Trophoblast cell (in vitro differentiated cells and primary cell): ENCODE measurements at regions not wholly inside any gene's neighbourhood (a gene's known extent, or its start where the extent isn't known, plus 50 kb on each side); places are given as distances from the start of the nearest gene placed in this dataset.

Experiments
- DNase-seq, 2 donors: peaks; one replicate each; pipeline ENCODE4 v3.0.0-alpha.2; 2016
- H2AFZ ChIP-seq: 2 replicates; pipeline ENCODE4 v1.6.1; 2013; ENCODE audit warnings: low read length, moderate library complexity, mild to moderate bottlenecking; ENCODE audit not compliant: insufficient read depth, poor library complexity
- H2AK5ac ChIP-seq: 2 replicates; pipeline ENCODE4 v1.6.1; 2013; ENCODE audit warnings: mild to moderate bottlenecking, low read length
- H2BK120ac ChIP-seq: 2 replicates; pipeline ENCODE4 v1.6.1; 2013; ENCODE audit warnings: low read length, mild to moderate bottlenecking, moderate library complexity; ENCODE audit not compliant: insufficient read depth, poor library complexity
- H2BK12ac ChIP-seq: 2 replicates; pipeline ENCODE4 v1.6.1; 2013; ENCODE audit warnings: mild to moderate bottlenecking, low read length, moderate library complexity
- H2BK5ac ChIP-seq: 2 replicates; pipeline ENCODE4 v1.6.1; 2013; ENCODE audit warnings: low read length, low read depth, moderate library complexity, mild to moderate bottlenecking; ENCODE audit not compliant: poor library complexity
- H3K14ac ChIP-seq: 2 replicates; pipeline ENCODE4 v1.6.1; 2013; ENCODE audit warnings: mild to moderate bottlenecking, low read length
- H3K18ac ChIP-seq: 2 replicates; pipeline ENCODE4 v1.6.1; 2013; ENCODE audit warnings: mild to moderate bottlenecking, low read length
- H3K23ac ChIP-seq: 2 replicates; pipeline ENCODE4 v1.6.1; 2013; ENCODE audit warnings: low read length
- H3K27ac ChIP-seq: 2 replicates; pipeline ENCODE4 v1.5.1; 2013; ENCODE audit warnings: low read depth, mild to moderate bottlenecking, inconsistent platforms, low read length, moderate library complexity
- H3K27me3 ChIP-seq: 2 replicates; pipeline ENCODE4 v1.6.1; 2013; ENCODE audit warnings: inconsistent platforms, mild to moderate bottlenecking, low read length, moderate library complexity; ENCODE audit not compliant: insufficient read depth
- H3K36me3 ChIP-seq, 2 experiments: 1 replicate in 1 of 2; 2 replicates in 1 of 2; pipeline ENCODE4 v1.6.1; 2013; ENCODE audit warnings: low read length in 2 of 2, mild to moderate bottlenecking in 2 of 2, moderate library complexity in 1 of 2; ENCODE audit not compliant: insufficient read depth in 2 of 2, control insufficient read depth in 1 of 2
- H3K4ac ChIP-seq: 2 replicates; pipeline ENCODE4 v1.6.1; 2013; ENCODE audit warnings: low read depth, mild to moderate bottlenecking, low read length, moderate library complexity
- H3K4me1 ChIP-seq, 2 experiments: 1 replicate in 1 of 2; 2 replicates in 1 of 2; pipeline ENCODE4 v1.6.1; 2013; ENCODE audit warnings: low read length in 2 of 2, mild to moderate bottlenecking in 2 of 2, moderate library complexity in 1 of 2; ENCODE audit not compliant: insufficient read depth in 2 of 2, control insufficient read depth in 1 of 2
- H3K4me2 ChIP-seq: 2 replicates; pipeline ENCODE4 v1.6.1; 2013; ENCODE audit warnings: inconsistent platforms, mild to moderate bottlenecking, low read length, moderate library complexity
- H3K4me3 ChIP-seq: 2 replicates; pipeline ENCODE4 v1.5.1; 2013; ENCODE audit warnings: mild to moderate bottlenecking, low read depth, low read length, inconsistent platforms
- H3K79me1 ChIP-seq: one replicate; pipeline ENCODE4 v1.6.1; 2013; ENCODE audit warnings: low read length
- H3K79me2 ChIP-seq: 2 replicates; pipeline ENCODE4 v1.6.1; 2013; ENCODE audit warnings: low read length, mild to moderate bottlenecking; ENCODE audit not compliant: control insufficient read depth, insufficient read depth, poor library complexity
- H3K9ac ChIP-seq: 2 replicates; pipeline ENCODE4 v1.6.1; 2013; ENCODE audit warnings: mild to moderate bottlenecking, low read length
- H3K9me3 ChIP-seq: 2 replicates; pipeline ENCODE4 v1.6.1; 2013; ENCODE audit warnings: low read depth, mild to moderate bottlenecking, control low read depth, inconsistent platforms, low read length; ENCODE audit not compliant: insufficient read depth
- H4K12ac ChIP-seq: 2 replicates; pipeline ENCODE4 v1.6.1; 2013; ENCODE audit warnings: low read depth, mild to moderate bottlenecking, low read length, moderate library complexity
- H4K8ac ChIP-seq: 2 replicates; pipeline ENCODE4 v1.6.1; 2013; ENCODE audit warnings: low read depth, mild to moderate bottlenecking, low read length, moderate library complexity
- H4K91ac ChIP-seq: one replicate; pipeline ENCODE4 v1.6.1; 2013; ENCODE audit warnings: low read depth, mild to moderate bottlenecking, low read length, moderate library complexity
- WGBS: extraction: QIAGEN DNeasy Blood & Tissue Kit; methylation state at CpG from one replicate; pipeline ENCODE4 v1.1.7; 2013; ENCODE audit warnings: missing lambda C conversion rate; ENCODE audit not compliant: insufficient read length, insufficient coverage; ENCODE audit errors: extremely low coverage; 5-methylcytosine and 5-hydroxymethylcytosine counted together

DNA sequence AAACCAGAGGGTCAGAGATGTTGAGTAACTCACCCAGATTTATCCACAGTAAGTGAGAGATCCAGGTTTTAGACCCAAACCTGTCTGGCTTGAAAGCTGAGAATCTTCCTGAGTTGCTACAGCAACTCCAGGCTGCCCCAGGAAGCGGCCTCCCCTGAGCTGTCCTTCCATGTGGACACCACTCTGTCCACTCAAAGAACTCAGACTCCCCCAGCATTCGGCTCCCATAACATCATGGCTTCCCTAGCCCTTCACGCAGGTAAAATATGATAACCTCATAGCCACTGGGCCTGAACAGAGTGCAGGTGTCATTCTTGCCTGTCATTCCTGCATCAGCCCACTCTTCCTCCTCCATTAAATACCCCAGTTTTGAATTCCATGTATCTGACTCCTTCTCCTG lies 657.8 kb downstream of the TBC1D22A start:
- no peak overlapping the region for H3K9ac ChIP-seq
- H2BK12ac ChIP-seq: no peak overlapping the region
- H3K79me2 ChIP-seq: no peaks in the 10 kb centered on the region
- no peak overlapping the region for H3K14ac ChIP-seq
- H2BK120ac ChIP-seq: no peak overlapping the region
- H3K4me2 ChIP-seq: no peak overlapping the region
- no peak overlapping the region for H3K18ac ChIP-seq
- no peaks in the 10 kb centered on the region for H3K27me3 ChIP-seq
- no peaks in the 10 kb centered on the region for H3K79me1 ChIP-seq
- no peak overlapping the region for H3K23ac ChIP-seq
- no peak overlapping the region for H4K8ac ChIP-seq
- H4K12ac ChIP-seq: no peak overlapping the region
- H4K91ac ChIP-seq: no peak overlapping the region
- DNase-seq: no peak
- H2AK5ac ChIP-seq: no peak overlapping the region
- no peak overlapping the region for H2BK5ac ChIP-seq
- H2AFZ ChIP-seq: no peak overlapping the region
- no peak overlapping the region for H3K4ac ChIP-seq
- H3K27ac ChIP-seq: no peak overlapping the region
- no CpG with 5 or more reads among the region's 3 CpGs for WGBS
- H3K4me3 ChIP-seq: no peak overlapping the region
- no peaks in the 10 kb centered on the region for H3K36me3 ChIP-seq
- H3K9me3 ChIP-seq: peaks cover 54% of the 10 kb centered on the region
- no peaks in the 10 kb centered on the region for H3K4me1 ChIP-seq

DNA sequence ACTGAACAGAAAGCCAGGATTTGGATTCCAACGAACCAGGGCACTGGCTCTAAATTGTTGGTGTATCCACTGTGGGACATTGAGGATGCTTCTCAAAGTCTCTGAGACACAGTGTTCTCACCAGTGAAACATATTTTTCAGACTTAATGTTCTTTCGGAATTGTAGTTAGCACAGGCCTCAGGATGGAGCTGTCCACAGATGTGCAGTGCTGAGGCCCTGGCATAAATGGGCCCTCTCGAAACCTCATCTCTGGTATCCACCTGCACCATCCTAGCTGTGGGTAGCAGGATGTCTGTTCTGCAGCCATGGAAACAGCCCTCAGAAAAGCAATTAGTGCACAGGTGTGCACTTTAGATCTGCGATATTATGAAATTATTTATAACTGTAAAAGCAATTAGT lies 656.8 kb downstream of the TBC1D22A start:
- no CpG with 5 or more reads among the region's 4 CpGs for WGBS
- H4K12ac ChIP-seq: no peak overlapping the region
- no peak overlapping the region for H2AK5ac ChIP-seq

DNA sequence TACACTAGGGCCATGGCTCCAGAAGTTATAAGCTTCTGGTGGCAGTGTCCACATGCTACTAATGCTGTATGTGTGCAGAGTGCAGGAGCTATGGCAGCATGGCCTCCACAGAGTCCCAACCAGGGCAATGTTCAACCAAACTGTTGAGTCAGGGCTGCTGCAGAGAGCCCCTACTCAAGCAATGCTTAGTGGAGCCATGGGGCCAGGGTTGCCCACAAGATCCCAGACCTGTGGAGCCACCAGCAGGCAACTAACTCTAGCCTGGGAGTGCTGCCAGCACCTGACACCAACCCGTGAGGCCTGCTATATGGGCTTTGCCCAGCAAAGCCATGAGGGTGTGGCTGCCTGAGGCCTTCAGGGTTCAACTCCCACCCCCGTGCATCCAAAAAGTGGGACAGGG lies 655.2 kb downstream of the TBC1D22A start:
- Histone ChIP-seq H3K23ac (no peak overlapping the region), H3K4me2 (no peak overlapping the region), H3K14ac (no peak overlapping the region), H2AFZ (no peak overlapping the region), H2BK5ac (no peak overlapping the region), H2BK12ac (no peak overlapping the region), H4K91ac (no peak overlapping the region), H3K79me2 (no peaks in the 10 kb centered on the region), H3K36me3 (no peaks in the 10 kb centered on the region), H3K27me3 (no peaks in the 10 kb centered on the region), H3K4me3 (no peak overlapping the region), H2BK120ac (no peak overlapping the region), H3K79me1 (no peaks in the 10 kb centered on the region), H3K27ac (no peak overlapping the region), H3K4ac (no peak overlapping the region), H3K18ac (no peak overlapping the region), H2AK5ac (no peak overlapping the region), H3K4me1 (no peaks in the 10 kb centered on the region), H3K9me3 (peaks cover 32% of the 10 kb centered on the region), H3K9ac (peak overlapping the region; percentile 38), H4K8ac (no peak overlapping the region), H4K12ac (no peak overlapping the region)
- DNase-seq: no peak
- no CpG with 5 or more reads among the region's 2 CpGs for WGBS

More for the DNA sequence above, 656.8 kb downstream of the TBC1D22A start:
- no peak overlapping the region for H3K23ac ChIP-seq
- H2AFZ ChIP-seq: no peak overlapping the region
- no peaks in the 10 kb centered on the region for H3K4me1 ChIP-seq
- peaks cover 46% of the 10 kb centered on the region for H3K9me3 ChIP-seq
- H4K8ac ChIP-seq: no peak overlapping the region
- no peak overlapping the region for H2BK12ac ChIP-seq
- peak overlapping the region; percentile 49 for H3K9ac ChIP-seq
- H3K18ac ChIP-seq: no peak overlapping the region
- H3K79me2 ChIP-seq: no peaks in the 10 kb centered on the region
- no peak overlapping the region for H3K27ac ChIP-seq
- H3K4me2 ChIP-seq: no peak overlapping the region
- H2BK120ac ChIP-seq: no peak overlapping the region
- H3K4me3 ChIP-seq: no peak overlapping the region
- H3K36me3 ChIP-seq: no peaks in the 10 kb centered on the region
- DNase-seq: no peak
- H2BK5ac ChIP-seq: no peak overlapping the region
- H3K79me1 ChIP-seq: no peaks in the 10 kb centered on the region
- H3K4ac ChIP-seq: no peak overlapping the region
- H3K14ac ChIP-seq: no peak overlapping the region
- H4K91ac ChIP-seq: no peak overlapping the region
- no peaks in the 10 kb centered on the region for H3K27me3 ChIP-seq

DNA sequence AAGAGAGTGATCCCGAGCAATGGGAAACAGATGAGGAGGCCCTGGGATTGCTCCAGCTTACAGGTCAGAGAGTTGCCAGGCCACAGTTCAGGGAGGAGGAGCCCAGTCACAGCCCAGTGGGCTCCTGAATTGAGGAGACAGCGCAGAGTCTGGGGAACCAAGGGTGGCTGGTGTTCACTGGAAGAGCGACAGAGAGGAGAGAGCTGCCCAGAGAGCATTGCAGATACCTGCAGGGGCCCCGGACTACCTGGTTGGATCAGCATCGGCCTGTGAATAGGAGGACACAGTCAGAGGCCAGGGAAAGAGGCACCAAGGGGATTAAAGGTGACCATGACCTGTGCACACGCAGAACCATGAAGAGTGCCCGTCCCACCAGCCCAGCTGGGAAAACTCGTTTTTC lies 648.6 kb downstream of the TBC1D22A start:
- Histone ChIP-seq H3K14ac (no peak overlapping the region), H2BK120ac (no peak overlapping the region), H4K8ac (no peak overlapping the region), H3K18ac (no peak overlapping the region), H3K9ac (no peak overlapping the region), H3K79me1 (no peaks in the 10 kb centered on the region), H4K12ac (no peak overlapping the region), H4K91ac (no peak overlapping the region), H3K27me3 (no peaks in the 10 kb centered on the region), H3K23ac (no peak overlapping the region), H2BK12ac (no peak overlapping the region), H3K4ac (no peak overlapping the region), H3K9me3 (peaks cover 40% of the 10 kb centered on the region), H3K4me3 (no peak overlapping the region), H3K27ac (no peak overlapping the region), H3K4me2 (no peak overlapping the region), H2AFZ (no peak overlapping the region), H3K4me1 (no peaks in the 10 kb centered on the region), H3K79me2 (no peaks in the 10 kb centered on the region), H3K36me3 (no peaks in the 10 kb centered on the region), H2BK5ac (no peak overlapping the region), H2AK5ac (no peak overlapping the region)
- DNase-seq: no peak
- WGBS: no CpG with 5 or more reads among the region's 8 CpGs
